H1 (cell line): ENCODE measurements at regions not wholly inside any gene's neighbourhood (a gene's known extent, or its start where the extent isn't known, plus 50 kb on each side); places are given as distances from the start of the nearest gene placed in this dataset.

Experiments used
- CTCF ChIA-PET: fragments of 300-600 bp; sonication (Branson Sonifier 250); formaldehyde crosslinking; loops from one replicate; lab custom pipeline; 2021; ENCODE audit not compliant: partially characterized antibody; lab: Charles Lee
- POLR2A ChIA-PET: fragments of 300-600 bp; sonication (Branson Sonifier 250); formaldehyde crosslinking; loops from one replicate; lab custom pipeline; 2021; ENCODE audit warnings: inconsistent platforms; ENCODE audit not compliant: partially characterized antibody; lab: Charles Lee
- DNase-seq, 2 experiments: peaks; one replicate each; pipeline versions ENCODE4 v3.0.0 to v3.0.0-alpha.2; 2010 to 2022; ENCODE audit warnings: low spot score in 2 of 2, low read depth in 1 of 2, mixed read lengths in 1 of 2
- FAIRE-seq: peaks from 2 replicates; lab custom pipeline; 2011; peaks lifted over from hg19 to GRCh38; lab: Jason Lieb, UNC
- H2AFZ ChIP-seq: 2 replicates; pipeline ENCODE4 v1.8.1; 2012; ENCODE audit warnings: low read length, inconsistent platforms
- H2AK5ac ChIP-seq: 2 replicates; pipeline ENCODE4 v1.6.1; 2013; ENCODE audit warnings: low read depth, low read length
- H2BK120ac ChIP-seq: replicated peaks from 2 replicates; pipeline ENCODE3; 2013; ENCODE audit warnings: low read depth, low read length, inconsistent platforms
- H2BK12ac ChIP-seq: 2 replicates; pipeline ENCODE4 v1.6.1; 2013; ENCODE audit warnings: low read depth, low read length
- H2BK15ac ChIP-seq: 2 replicates; pipeline ENCODE4 v1.6.1; 2013; ENCODE audit warnings: low read length
- H2BK20ac ChIP-seq: 2 replicates; pipeline ENCODE4 v1.6.1; 2013; ENCODE audit warnings: low read length
- H2BK5ac ChIP-seq: 2 replicates; pipeline ENCODE4 v1.6.1; 2013; ENCODE audit warnings: low read depth, low read length
- H3K14ac ChIP-seq: 2 replicates; pipeline ENCODE4 v1.6.1; 2013; ENCODE audit warnings: inconsistent platforms; ENCODE audit not compliant: insufficient read length
- H3K18ac ChIP-seq: 2 replicates; pipeline ENCODE4 v1.6.1; 2013; ENCODE audit warnings: low read length; ENCODE audit errors: extremely low read depth
- H3K23ac ChIP-seq: 2 replicates; pipeline ENCODE4 v1.6.1; 2013; ENCODE audit warnings: inconsistent platforms; ENCODE audit not compliant: insufficient read length
- H3K23me2 ChIP-seq: 2 replicates; pipeline ENCODE4 v1.6.1; 2013; ENCODE audit warnings: low read depth, low read length
- H3K27ac ChIP-seq: 2 replicates; pipeline ENCODE4 v1.6.1; 2011; ENCODE audit warnings: low read depth, low read length, inconsistent platforms
- H3K27me3 ChIP-seq, 4 experiments: replicated peaks in 1 of 4; 1 replicate in 1 of 4; 2 replicates in 3 of 4; pipeline versions ENCODE4 v1.6.1 to v1.8.1; 2011 to 2013; ENCODE audit warnings: low read length in 3 of 4, mild to moderate bottlenecking in 3 of 4, inconsistent platforms in 2 of 4, mixed read lengths in 2 of 4, moderate library complexity in 1 of 4; ENCODE audit not compliant: control insufficient read depth in 3 of 4, insufficient read depth in 3 of 4; ENCODE audit errors: extremely low read depth in 1 of 4
- H3K36me3 ChIP-seq, 4 experiments: 2 replicates each; pipeline versions ENCODE4 v1.6.1 to v1.8.1; 2011 to 2013; ENCODE audit warnings: mild to moderate bottlenecking in 4 of 4, low read length in 3 of 4, moderate library complexity in 2 of 4, control low read depth in 1 of 4, inconsistent platforms in 1 of 4; ENCODE audit not compliant: insufficient read depth in 4 of 4, control insufficient read depth in 2 of 4
- H3K4ac ChIP-seq: replicated peaks from 2 replicates; pipeline ENCODE3; 2013; ENCODE audit warnings: low read length, low read depth, mixed read lengths, inconsistent platforms; ENCODE audit not compliant: insufficient read length
- H3K4me1 ChIP-seq, 4 experiments: replicated peaks in 1 of 4; 1 replicate in 1 of 4; 2 replicates in 3 of 4; pipeline versions ENCODE4 v1.6.1 to v1.8.1; 2011 to 2013; ENCODE audit warnings: low read length in 3 of 4, inconsistent platforms in 2 of 4, mixed read lengths in 1 of 4; ENCODE audit not compliant: insufficient read depth in 4 of 4, control insufficient read depth in 3 of 4
- H3K4me2 ChIP-seq, 2 experiments: 2 replicates each; pipeline versions ENCODE4 v1.6.1 to v1.8.1; 2011 to 2013; ENCODE audit warnings: low read depth in 2 of 2, low read length in 2 of 2, control low read depth in 1 of 2, inconsistent platforms in 1 of 2, mild to moderate bottlenecking in 1 of 2; ENCODE audit not compliant: insufficient read depth in 1 of 2
- H3K4me3 ChIP-seq, 4 experiments: fragments of 200-600, 300-600 bp in 1 of 4; sonication (generic), shearing (Covaris generic), sonication (Bioruptor Twin) in 1 of 4; 2 replicates each; pipeline versions ENCODE4 v1.5.1 to v1.8.1; 2011 to 2016; ENCODE audit warnings: low read length in 4 of 4, low read depth in 3 of 4, control low read depth in 2 of 4, inconsistent platforms in 2 of 4, mild to moderate bottlenecking in 2 of 4, mixed read lengths in 1 of 4, moderate library complexity in 1 of 4; ENCODE audit not compliant: insufficient read depth in 2 of 4; ENCODE audit errors: extremely low read depth in 1 of 4
- H3K56ac ChIP-seq: replicated peaks from 2 replicates; pipeline ENCODE3; 2013; ENCODE audit warnings: low read depth, mild to moderate bottlenecking, mixed read lengths, low read length, inconsistent platforms; ENCODE audit not compliant: insufficient read length
- H3K79me1 ChIP-seq: 2 replicates; pipeline ENCODE4 v1.6.1; 2013; ENCODE audit warnings: low read depth, low read length, control low read depth
- H3K79me2 ChIP-seq, 2 experiments: 2 replicates each; pipeline versions ENCODE4 v1.6.1 to v1.8.1; 2012 to 2013; ENCODE audit warnings: low read length in 2 of 2, mild to moderate bottlenecking in 2 of 2, inconsistent platforms in 1 of 2; ENCODE audit not compliant: insufficient read depth in 2 of 2, control insufficient read depth in 1 of 2
- H3K9ac ChIP-seq, 4 experiments: replicated peaks in 1 of 4; 1 replicate in 1 of 4; 2 replicates in 3 of 4; pipeline versions ENCODE4 v1.6.1 to v1.8.1; 2011 to 2013; ENCODE audit warnings: low read depth in 3 of 4, low read length in 3 of 4, control low read depth in 2 of 4, mild to moderate bottlenecking in 2 of 4, moderate library complexity in 2 of 4, inconsistent platforms in 1 of 4; ENCODE audit errors: extremely low read depth in 1 of 4
- H3K9me3 ChIP-seq, 2 experiments: 2 replicates each; pipeline versions ENCODE4 v1.6.1 to v1.8.1; 2012 to 2013; ENCODE audit warnings: mild to moderate bottlenecking in 2 of 2, moderate library complexity in 2 of 2, control low read depth in 1 of 2, inconsistent platforms in 1 of 2, low read depth in 1 of 2, low read length in 1 of 2, mixed read lengths in 1 of 2; ENCODE audit not compliant: insufficient read depth in 2 of 2
- H4K20me1 ChIP-seq, 2 experiments: replicated peaks in 1 of 2; 2 replicates each; pipeline versions ENCODE3 to v1.8.1; 2011 to 2013; ENCODE audit warnings: inconsistent platforms in 2 of 2, low read length in 2 of 2, mild to moderate bottlenecking in 1 of 2; ENCODE audit not compliant: insufficient read depth in 2 of 2, control insufficient read depth in 1 of 2
- H4K5ac ChIP-seq: 2 replicates; pipeline ENCODE4 v1.6.1; 2013; ENCODE audit warnings: low read length, low read depth, mixed read lengths, inconsistent platforms; ENCODE audit not compliant: insufficient read length
- H4K8ac ChIP-seq: 2 replicates; pipeline ENCODE4 v1.8.0; 2013; ENCODE audit warnings: mild to moderate bottlenecking, moderate library complexity, low read length, inconsistent platforms; ENCODE audit not compliant: insufficient read depth; ENCODE audit errors: extremely low read depth
- H4K91ac ChIP-seq: replicated peaks from 2 replicates; pipeline ENCODE3; 2013; ENCODE audit warnings: low read length, mixed read lengths, inconsistent platforms; ENCODE audit not compliant: insufficient read length
- RBBP5 ChIP-seq: IDR thresholded peaks from 2 replicates; pipeline ENCODE4 v1.7.1; 2012; ENCODE audit warnings: low read depth, mild to moderate bottlenecking, inconsistent platforms, low read length, moderate library complexity, borderline replicate concordance
- WGBS, 2 experiments: shearing (Covaris generic) in 1 of 2; methylation state at CpG; one replicate each; pipeline versions ENCODE4 v1.1.6 to v1.1.7; 2013 to 2015; ENCODE audit warnings: low lambda C conversion rate in 2 of 2, mixed read lengths in 2 of 2, inconsistent platforms in 1 of 2, low coverage in 1 of 2, missing lambda C conversion rate in 1 of 2; ENCODE audit not compliant: insufficient replicate concordance in 2 of 2, insufficient coverage in 1 of 2, insufficient read length in 1 of 2; ENCODE audit errors: extremely low coverage in 1 of 2, missing lambda C conversion rate in 1 of 2; 5-methylcytosine and 5-hydroxymethylcytosine counted together

DNA sequence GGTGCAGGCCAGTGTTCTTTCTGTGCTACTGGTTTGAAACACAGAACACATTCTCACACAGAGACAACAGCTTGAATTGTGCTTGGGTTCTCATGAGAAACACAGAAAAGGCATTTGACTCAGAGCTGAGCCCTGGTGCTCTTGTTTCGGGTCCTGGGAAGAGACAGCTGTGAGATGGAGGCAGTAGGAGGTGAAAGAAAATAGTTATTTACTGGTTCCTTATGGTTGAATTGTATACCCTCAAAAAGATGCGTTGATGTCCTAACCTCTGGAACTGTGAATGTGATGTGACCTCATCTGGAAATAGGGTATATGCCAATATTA is 87.1 kb upstream of the RPS6KA2 start:
- Histone ChIP-seq H2BK20ac (no peak overlapping the region), H3K9ac (no peak overlapping the region), H3K4me3 (no peak overlapping the region), H3K18ac (no peak overlapping the region), H2BK15ac (no peak overlapping the region), H2BK120ac (no peak overlapping the region), H4K20me1 (peaks cover 0 to 2% of the 10 kb centered on the region in 2 experiments), H2BK5ac (no peak overlapping the region), H3K79me2 (no peaks in the 10 kb centered on the region), H3K79me1 (no peaks in the 10 kb centered on the region), H3K23ac (no peak overlapping the region), H3K14ac (no peak overlapping the region), H3K56ac (no peak overlapping the region), H4K8ac (no peak overlapping the region), H3K27me3 (no peaks in the 10 kb centered on the region), H4K91ac (no peak overlapping the region), H3K4me1 (no peaks in the 10 kb centered on the region), H3K4me2 (no peak overlapping the region), H2AFZ (no peak overlapping the region), H3K4ac (no peak overlapping the region), H3K27ac (no peak overlapping the region), H3K9me3 (no peaks in the 10 kb centered on the region), H4K5ac (no peak overlapping the region), H2AK5ac (no peak overlapping the region), H2BK12ac (no peak overlapping the region), H3K23me2 (peaks cover 1% of the 10 kb centered on the region; the same call in 1 of the 2 replicates), H3K36me3 (no peaks in the 10 kb centered on the region)
- WGBS, 2 experiments: 93% methylated on average over 2 of the region's 2 CpGs; no CpG with 5 or more reads in 1 of the 2 experiments
- ChIA-PET POLR2A (no interaction called here), CTCF (interaction anchor here (1.4 to 5.7 kb wide), 9 partner anchors 11 to 275 kb away, joined by 3 to 75 read pairs (median 11); no protein-coding TSS in a partner anchor)
- DNase-seq (no peak), FAIRE-seq (no peak)
- 0 out of 2 replicates have a peak, but pooled peaks have one; percentile 7 for TF ChIP-seq RBBP5
